Urothelium cell line (cell line): ENCODE measurements at regions not wholly inside any gene's neighbourhood (a gene's known extent, or its start where the extent isn't known, plus 50 kb on each side); places are given as distances from the start of the nearest gene placed in this dataset.
A peak's percentile ranks its signal among the peaks of the same experiment; 100 is the strongest.
"Not testable (repeated sequence)": the region's sequence is repeated elsewhere in the genome, so short reads cannot be mapped to it uniquely, and the experiment has no call there.

Experiments used
- DNase-seq: peaks from one replicate; pipeline ENCODE4 v3.0.0; 2011; ENCODE audit warnings: low spot score, mixed read lengths
- FAIRE-seq: peaks from 2 replicates; lab custom pipeline; 2011; peaks lifted over from hg19 to GRCh38; lab: Jason Lieb, UNC

DNA sequence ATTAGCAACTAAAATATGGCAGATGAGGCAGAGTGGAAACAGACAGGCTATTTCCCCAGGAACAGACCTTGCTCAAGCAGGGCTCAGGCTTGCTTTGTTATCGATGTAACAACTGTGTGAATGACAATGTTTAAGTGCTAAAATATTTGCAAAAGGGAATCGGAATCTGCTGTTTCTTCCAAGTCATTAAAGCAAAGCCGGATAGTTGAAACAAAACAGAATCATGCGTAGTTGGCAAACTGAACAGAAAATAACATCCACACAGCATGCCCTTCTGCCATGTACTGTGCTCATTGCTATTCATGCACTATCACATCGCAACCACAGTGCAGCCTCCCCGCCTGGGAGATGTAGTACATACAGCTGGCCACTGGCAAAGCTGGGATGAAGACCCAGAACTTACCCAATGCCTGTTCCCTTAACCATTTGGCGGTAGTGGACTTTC, 799.1 kb downstream of the DIAPH3 start:
- FAIRE-seq (no peak), DNase-seq (no peak)

- DNase-seq (no peak), FAIRE-seq (no peak)
These were observed 796.3 kb downstream of the DIAPH3 start for GRCh38 chr13:59367467-59367866.

GRCh38 chr13:59367904-59368303, 795.8 kb downstream of the DIAPH3 start:
- FAIRE-seq (no peak), DNase-seq (no peak)

- FAIRE-seq: no peak
- DNase-seq: no peak
These were observed 795.0 kb downstream of the DIAPH3 start for GRCh38 chr13:59368693-59369092.

GRCh38 chr13:59371229-59371628, 792.5 kb downstream of the DIAPH3 start:
- FAIRE-seq (no peak), DNase-seq (no peak)

GRCh38 chr13:59373341-59373740, 790.4 kb downstream of the DIAPH3 start:
- FAIRE-seq (no peak), DNase-seq (no peak)

DNA sequence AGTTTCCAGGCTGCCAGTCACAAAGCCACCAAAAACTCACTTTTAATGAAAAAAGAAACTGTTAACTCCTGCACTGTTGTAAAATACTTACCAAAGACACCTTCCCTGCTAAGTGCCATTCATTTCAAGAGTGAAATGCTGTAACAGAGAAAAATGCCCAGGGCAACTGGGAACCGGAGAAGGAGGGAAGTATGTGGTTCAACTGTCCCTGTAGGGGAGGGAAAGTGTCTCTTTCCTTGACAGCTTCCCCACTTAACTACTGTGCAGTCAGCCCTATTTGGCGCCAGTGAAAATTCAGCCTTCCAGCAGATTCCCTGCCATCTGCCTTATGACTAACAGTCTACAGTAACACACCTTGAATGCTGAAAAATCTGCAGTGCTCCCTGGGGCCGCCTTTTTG, 789.0 kb downstream of the DIAPH3 start:
- no peak for DNase-seq
- FAIRE-seq: no peak

GRCh38 chr13:59384154-59384553, 779.6 kb downstream of the DIAPH3 start:
- DNase-seq: no peak
- FAIRE-seq: no peak

GRCh38 chr13:59391696-59392095, 772.0 kb downstream of the DIAPH3 start:
- DNase-seq: peak; percentile 48
- FAIRE-seq: no peak

GRCh38 chr13:59392328-59392727, 771.4 kb downstream of the DIAPH3 start:
- no peak for FAIRE-seq
- no peak for DNase-seq

GRCh38 chr13:59394496-59394895, 769.2 kb downstream of the DIAPH3 start:
- DNase-seq (no peak), FAIRE-seq (no peak)

GRCh38 chr13:59398127-59398526, 765.6 kb downstream of the DIAPH3 start:
- DNase-seq (no peak), FAIRE-seq (no peak)

DNA sequence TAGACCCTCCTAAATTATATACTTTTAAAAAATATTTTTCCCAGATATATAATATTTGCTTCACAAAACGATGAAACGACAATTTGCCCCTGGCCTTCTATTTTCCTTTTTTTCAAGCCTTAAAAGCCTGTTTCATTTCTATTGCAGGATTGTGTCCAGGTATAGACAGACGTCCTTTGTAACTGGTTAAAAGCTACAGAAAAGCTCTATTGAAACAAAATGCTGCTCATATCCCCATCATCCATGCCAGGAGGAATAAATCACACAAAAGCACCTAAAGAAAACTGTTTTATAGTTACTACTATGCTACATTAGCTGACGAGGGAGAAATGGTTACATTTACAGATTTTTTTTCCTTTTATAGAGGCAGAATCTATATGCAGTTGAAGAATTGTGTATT, 765.1 kb downstream of the DIAPH3 start:
- DNase-seq (no peak), FAIRE-seq (no peak)

DNA sequence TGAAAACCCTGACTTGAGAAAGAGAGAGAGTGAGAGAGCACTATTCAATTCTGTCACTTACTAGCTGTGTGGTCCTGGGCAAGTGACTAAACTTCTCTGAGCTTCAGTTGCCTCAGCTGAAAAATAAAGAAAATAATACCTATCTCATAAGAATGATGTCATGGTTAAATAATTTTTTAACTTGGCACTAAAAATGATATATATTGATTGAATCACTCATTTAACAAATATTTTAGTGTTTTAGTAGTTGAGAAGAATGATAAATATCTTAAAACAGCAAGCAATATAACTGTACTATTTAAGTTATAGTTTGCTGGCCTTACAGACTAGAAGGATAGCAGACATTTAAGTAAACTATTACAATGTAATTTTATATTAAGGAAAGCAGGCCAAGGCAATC, 764.2 kb downstream of the DIAPH3 start:
- FAIRE-seq: no peak
- DNase-seq: no peak

GRCh38 chr13:59404331-59404730, 759.4 kb downstream of the DIAPH3 start:
- FAIRE-seq (no peak), DNase-seq (no peak)

DNA sequence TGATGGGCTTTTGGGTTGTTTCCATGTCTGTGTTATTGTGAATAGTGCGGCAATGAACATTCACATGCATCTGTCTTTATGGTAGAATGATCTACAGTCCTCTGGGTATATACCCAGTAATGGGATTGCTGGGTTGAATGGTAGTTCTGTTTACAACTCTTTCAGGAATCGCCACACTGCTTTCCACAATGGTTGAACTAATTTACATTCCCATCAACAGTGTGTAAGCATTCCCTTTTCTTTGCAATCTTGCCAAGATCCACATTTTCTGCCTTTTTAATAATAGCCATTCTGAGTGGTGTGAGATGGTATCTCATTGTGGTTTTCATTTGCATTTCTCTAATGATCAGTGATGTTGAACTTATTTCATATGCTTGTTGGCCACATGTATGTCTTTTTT, 756.5 kb downstream of the DIAPH3 start:
- not testable (repeated sequence) for DNase-seq, FAIRE-seq

- DNase-seq: no peak
- no peak for FAIRE-seq
These were observed 755.0 kb downstream of the DIAPH3 start for GRCh38 chr13:59408738-59409137.

DNA sequence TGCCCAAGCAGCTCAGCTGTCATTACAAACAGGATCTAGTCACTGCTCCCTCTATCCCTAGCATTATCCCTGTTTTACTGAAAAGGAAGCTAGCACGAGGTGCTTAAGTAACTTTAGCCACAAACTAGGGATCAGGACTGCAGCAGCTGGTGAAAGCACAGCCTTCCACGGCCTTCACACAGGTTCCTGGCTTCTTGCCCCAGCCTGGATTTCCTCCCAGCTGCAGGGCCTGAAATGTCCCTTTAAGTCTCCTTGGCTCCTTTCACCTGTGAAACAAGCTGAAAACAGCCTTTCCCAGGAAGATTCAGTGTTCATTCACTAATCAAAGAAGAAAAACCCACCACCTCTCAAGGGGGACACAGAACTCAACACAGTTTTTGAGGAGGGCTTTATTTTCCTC, 754.5 kb downstream of the DIAPH3 start:
- DNase-seq (no peak), FAIRE-seq (no peak)

DNA sequence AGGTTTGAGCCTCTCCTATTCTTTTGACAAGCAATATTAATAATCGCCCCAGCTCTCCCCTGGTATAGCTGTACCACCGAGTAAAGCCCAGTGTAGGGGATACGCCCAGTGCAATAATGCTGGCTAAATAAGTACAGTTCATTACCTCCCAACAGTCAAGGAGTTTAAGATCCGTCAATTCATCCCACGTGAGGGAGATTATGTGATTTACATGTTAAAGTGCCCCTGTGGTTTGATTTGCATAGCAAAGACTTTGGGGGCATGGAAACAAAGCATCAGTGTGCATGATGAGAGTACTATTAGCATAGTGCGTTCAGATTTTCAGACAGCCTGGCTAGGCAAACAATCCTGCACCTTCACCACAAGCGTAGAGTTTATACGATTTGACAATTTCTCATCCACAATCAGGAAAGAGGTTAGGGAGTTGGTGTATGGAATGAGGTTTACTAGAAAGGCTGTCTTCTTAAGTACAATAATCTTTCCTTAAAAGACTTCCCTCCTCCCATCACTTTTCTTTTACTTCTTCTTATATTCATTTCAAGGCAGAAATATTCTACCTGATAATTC, 754.0 kb downstream of the DIAPH3 start:
- no peak for FAIRE-seq
- no peak for DNase-seq

DNA sequence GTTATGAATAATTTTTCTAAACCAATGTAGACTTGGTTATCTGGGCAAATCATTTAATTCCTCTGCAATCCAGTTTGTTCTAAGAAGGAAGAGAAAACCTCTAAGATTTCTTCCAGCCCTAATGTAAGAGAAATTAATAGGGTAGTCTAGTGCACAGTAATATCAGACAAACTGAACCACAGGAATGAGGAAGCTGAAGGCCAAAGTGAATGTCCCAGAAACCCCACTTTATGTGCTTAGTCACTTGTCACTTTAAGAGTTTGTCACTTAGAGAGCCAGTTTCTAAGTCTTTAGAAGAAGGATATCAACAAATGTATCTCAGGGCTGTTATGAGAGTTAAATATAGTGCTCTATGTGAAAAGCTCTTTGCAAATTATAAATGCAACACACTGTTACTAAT, 750.6 kb downstream of the DIAPH3 start:
- DNase-seq (no peak), FAIRE-seq (no peak)

DNA sequence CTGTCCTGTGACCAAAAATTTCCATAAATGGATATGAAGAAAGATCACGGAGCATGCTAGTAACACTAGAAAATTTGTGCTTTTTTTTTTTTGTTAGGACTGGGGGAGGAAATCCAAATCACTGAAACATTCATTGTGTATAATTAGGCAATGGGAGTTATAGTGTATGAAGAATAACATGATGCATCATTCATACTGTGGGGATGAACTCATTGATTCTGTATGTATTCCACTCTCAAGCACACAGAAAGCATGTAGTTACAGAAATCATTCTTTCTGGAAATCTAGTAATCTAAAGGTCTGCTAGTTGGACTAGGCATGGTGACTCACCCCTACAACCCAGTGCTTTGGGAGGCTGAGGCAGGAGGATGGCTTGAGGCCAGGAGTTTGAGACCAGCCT, 749.7 kb downstream of the DIAPH3 start:
- FAIRE-seq (no peak), DNase-seq (no peak)

GRCh38 chr13:59415498-59415897, 748.2 kb downstream of the DIAPH3 start:
- FAIRE-seq: no peak
- DNase-seq: no peak

GRCh38 chr13:59416561-59416960, 747.2 kb downstream of the DIAPH3 start:
- DNase-seq: no peak
- no peak for FAIRE-seq
